Left forelimb (tissue), 1 donor: ENCODE measurements at regions not wholly inside any gene's neighbourhood (a gene's known extent, or its start where the extent isn't known, plus 50 kb on each side); places are given as distances from the start of the nearest gene placed in this dataset.

Experiments used
- DNase-seq: peaks from one replicate; pipeline ENCODE4 v3.0.0-alpha.2; 2018; ENCODE audit warnings: low spot score

GRCh38 chr13:107331359-107331758, 763.4 kb upstream of the ARGLU1 start:
- DNase-seq = no peak

DNA sequence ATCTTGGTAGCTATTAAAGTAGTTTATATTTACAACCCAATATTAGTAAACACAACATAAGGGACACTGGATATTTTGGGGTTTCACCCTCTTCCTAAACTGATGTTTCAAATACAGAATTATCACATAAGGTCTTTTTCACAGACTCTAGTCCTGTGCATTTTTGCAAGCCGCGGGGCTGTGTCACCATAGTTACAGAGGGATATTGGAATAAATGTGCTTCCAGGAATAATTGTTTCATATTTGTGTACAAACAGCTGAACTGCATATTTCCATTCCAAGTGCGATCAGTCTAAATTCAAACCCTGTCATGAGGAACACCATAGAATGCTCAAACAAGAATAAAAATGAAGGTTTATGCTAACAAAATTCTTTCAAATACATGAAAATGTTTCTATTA, 762.5 kb upstream of the ARGLU1 start:
- DNase-seq = no peak

GRCh38 chr13:107329991-107330390, 762.1 kb upstream of the ARGLU1 start:
- DNase-seq = no peak

GRCh38 chr13:107324416-107325204, 756.7 kb upstream of the ARGLU1 start:
- no peak for DNase-seq

GRCh38 chr13:107322228-107322627, 754.3 kb upstream of the ARGLU1 start:
- DNase-seq = no peak

DNA sequence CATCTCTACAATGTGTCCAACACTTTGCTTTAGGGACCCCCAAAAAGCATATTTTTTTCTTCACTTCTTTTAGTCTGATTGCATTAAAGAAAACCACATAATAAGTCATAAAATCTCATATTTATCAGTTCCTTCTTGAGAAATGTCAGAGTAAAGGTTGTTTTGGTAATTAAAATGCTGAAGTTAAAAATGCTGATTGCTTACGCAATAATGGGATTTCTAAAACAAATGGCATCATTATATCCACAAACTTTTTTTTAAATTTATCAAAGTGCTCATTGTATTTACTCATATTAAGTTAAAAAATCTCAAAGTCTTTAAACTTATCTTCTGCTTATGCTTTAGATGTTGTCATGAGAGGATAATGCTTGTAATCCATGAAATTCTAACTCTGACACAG, 737.2 kb upstream of the ARGLU1 start:
- DNase-seq = no peak

GRCh38 chr13:107301724-107302374, 733.9 kb upstream of the ARGLU1 start:
- no peak for DNase-seq

DNA sequence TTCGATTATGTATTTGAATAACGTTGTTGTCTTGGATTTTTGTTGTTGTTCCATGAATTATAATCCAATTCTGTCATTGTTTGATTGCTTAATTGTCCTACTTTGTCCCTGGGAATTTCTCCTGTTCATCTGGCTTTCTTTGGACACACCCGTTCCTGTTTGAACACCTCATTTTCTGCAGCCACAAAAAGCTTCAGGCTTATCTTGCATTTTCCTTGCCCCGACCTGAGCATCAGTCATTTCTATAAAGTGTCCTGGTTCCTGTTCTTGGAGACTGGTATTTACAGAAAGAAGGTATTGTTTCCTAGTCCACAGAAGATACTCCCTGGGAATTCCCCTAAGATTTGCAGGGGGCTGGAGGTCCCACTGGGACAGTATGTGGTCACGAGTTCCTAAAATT, 731.8 kb upstream of the ARGLU1 start:
- no peak for DNase-seq

DNA sequence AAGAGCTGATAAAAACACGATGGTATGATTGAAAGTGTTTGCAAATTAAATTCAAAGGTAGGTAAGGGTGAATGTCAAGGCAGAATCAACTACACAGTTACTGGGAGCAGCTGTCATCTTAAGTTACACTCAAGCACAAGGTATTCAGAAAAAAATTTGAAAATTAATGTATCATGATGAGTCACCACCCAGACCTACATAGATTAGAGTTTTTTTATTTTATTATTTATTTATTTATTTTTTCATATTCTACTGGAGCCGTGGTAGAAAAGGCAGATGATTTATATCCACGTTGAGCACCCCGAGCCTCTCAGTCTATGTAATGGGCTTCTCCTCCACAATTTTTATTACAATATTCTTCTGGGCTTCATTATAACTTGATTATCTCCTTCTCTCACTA, 728.9 kb upstream of the ARGLU1 start:
- DNase-seq = no peak

GRCh38 chr13:107295416-107296140, 727.6 kb upstream of the ARGLU1 start:
- DNase-seq = no peak

- no peak for DNase-seq
Measured at GRCh38 chr13:107293924-107294323, 726.0 kb upstream of the ARGLU1 start.

DNA sequence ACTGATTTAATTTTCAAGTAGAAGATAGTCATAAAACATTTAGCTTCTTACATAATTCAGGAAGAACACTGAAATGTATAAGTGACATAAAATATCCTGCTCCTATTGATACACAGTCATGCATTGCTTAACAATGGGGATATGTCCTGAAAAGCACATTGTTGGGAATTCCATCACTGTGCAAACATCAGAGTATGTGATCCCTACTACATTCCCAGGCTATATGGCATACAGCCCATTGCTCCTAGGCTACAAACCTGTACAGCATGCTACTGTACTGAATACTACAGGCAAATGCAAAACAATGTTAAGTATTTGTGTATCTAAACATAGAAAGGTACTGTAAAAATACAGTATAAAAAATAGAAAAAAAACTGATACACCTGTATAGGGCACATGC, 723.9 kb upstream of the ARGLU1 start:
- DNase-seq = no peak

GRCh38 chr13:107289540-107289939, 721.6 kb upstream of the ARGLU1 start:
- DNase-seq = no peak

GRCh38 chr13:107284173-107284572, 716.2 kb upstream of the ARGLU1 start:
- DNase-seq = no peak

DNA sequence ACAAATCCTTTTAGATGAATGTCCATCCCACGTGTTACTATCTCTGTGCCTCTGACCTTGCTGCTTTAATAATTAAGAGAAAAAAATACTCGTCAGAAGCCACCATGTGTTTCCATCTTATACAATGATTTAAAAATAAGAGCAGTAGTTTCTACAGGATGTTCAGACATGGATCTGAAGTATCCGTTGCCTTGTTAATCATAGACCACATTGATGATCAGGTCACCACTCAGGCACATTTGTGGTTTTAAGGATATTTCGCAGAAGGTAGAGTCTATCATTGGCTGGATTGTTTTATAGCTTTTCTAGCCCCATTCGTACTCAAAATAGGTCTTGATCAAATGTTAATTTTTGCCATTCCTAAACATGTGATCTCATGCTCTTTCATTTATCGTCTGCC, 710.0 kb upstream of the ARGLU1 start:
- DNase-seq = no peak

DNA sequence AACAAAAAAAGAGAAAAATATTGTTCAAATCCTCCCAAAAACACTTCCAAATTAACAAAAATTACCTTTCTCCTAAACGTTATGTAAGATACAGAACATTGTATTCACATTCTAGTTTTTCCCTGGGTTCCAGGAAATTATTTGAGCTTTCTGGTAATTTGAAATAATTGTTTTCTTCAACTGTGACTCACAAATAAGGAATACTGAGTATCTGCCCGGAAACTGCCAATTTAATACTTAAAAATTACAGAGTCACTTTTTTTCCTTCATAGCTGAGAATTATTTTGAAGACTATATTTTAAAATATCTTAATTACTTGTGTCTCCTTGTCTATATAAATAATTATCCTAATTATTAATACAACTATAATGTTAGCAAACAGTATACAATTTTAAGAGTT, 709.0 kb upstream of the ARGLU1 start:
- no peak for DNase-seq

- DNase-seq = no peak
Measured at GRCh38 chr13:107275945-107276614, 708.1 kb upstream of the ARGLU1 start.

DNA sequence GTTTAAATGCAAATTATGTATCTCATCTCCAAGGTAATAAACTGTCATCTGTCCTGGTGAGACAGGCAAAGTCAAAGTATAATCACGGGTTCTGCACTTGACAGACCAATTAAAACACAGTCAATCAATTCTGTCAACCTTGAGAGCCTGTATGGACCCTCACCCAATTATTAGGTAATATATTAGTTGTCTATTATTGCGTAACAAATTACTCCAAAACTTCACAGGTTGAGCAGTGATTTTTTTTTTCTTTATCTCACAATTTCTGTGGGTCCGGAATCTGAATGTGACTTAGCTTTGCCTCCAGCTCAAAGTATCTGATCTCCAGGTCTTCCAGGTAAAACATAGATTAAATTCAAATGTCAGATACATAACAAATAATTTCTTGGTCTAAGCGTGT, 707.4 kb upstream of the ARGLU1 start:
- no peak for DNase-seq

DNA sequence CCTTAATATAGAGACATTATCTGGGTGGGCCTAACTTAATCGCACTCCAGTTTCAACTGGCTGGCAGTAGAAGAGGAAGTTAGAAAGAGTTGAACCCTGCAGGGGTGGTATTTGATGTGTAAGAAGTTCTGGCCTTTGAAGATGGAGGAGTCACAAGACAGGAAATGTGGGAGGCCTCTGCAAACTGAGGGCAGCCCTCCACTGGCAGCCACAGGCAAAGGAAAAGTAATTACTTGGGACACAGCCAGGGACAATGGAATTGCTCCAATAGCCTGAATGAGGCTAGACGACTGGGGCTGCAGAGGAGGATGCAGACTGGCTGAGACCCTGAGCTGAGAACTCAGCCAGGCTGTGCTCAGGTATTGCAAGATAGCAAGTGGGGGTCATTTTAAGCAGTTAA, 703.3 kb upstream of the ARGLU1 start:
- DNase-seq = no peak

GRCh38 chr13:107266657-107267056, 698.7 kb upstream of the ARGLU1 start:
- no peak for DNase-seq

- DNase-seq = no peak
Measured at GRCh38 chr13:107258599-107259187, 690.8 kb upstream of the ARGLU1 start.

GRCh38 chr13:107254392-107254791, 686.5 kb upstream of the ARGLU1 start:
- DNase-seq = no peak
